Liver (tissue), 3 donors: ENCODE measurements at regions not wholly inside any gene's neighbourhood (a gene's known extent, or its start where the extent isn't known, plus 50 kb on each side); places are given as distances from the start of the nearest gene placed in this dataset.
"Not testable (repeated sequence)": the region's sequence is repeated elsewhere in the genome, so short reads cannot be mapped to it uniquely, and the experiment has no call there.

Experiments
- CTCF ChIP-seq: fragments of 150-350 bp; IDR thresholded peaks from 2 replicates; pipeline ENCODE4 v1.5.1; 2017; ENCODE audit warnings: improper control_type of control experiment, low read depth, low read length; ENCODE audit not compliant: missing input control
- EGR1 ChIP-seq, 2 donors: IDR thresholded peaks; 2 replicates each; pipeline ENCODE4 v1.6.1; 2016 to 2018; ENCODE audit warnings: antibody characterized with exemption in 2 of 2, low read depth in 2 of 2
- GABPA ChIP-seq, 2 donors: IDR thresholded peaks in 1 of 2; conservative IDR thresholded peaks in 1 of 2; 2 replicates each; pipeline ENCODE4 v1.6.1; 2016; ENCODE audit warnings: antibody characterized with exemption in 2 of 2, mild to moderate bottlenecking in 1 of 2, moderate library complexity in 1 of 2
- YY1 ChIP-seq: IDR thresholded peaks from 2 replicates; pipeline ENCODE4 v1.6.1; 2016; ENCODE audit warnings: antibody characterized with exemption, mild to moderate bottlenecking
- donor health status: healthy.
- donor health status: healthy.

GRCh38 chr13:78866076-78866475 is 207.1 kb upstream of the OBI1 start:
- TF ChIP-seq CTCF; EGR1 (IDR thresholded peaks at IDR 0.05; ENCODE audit: low read depth in 2 of 2); YY1; GABPA (IDR thresholded peaks at IDR 0.05 in 1 of 2, conservative IDR thresholded peaks at IDR 0.05 in 1 of 2): not testable (repeated sequence)
